Left lung (tissue), 4 donors: ENCODE measurements at regions not wholly inside any gene's neighbourhood (a gene's known extent, or its start where the extent isn't known, plus 50 kb on each side); places are given as distances from the start of the nearest gene placed in this dataset.

ENCODE experiments used
- ATAC-seq: fragments of 200-7000 bp; cut with Tn5 transposase; one replicate; pipeline ENCODE4 v1.9.1; 2020; ENCODE audit warnings: moderate library complexity
- DNase-seq, 4 donors: peaks; one replicate each; pipeline ENCODE4 v3.0.0-alpha.2; 2013 to 2020
- H3K27ac ChIP-seq, 2 donors: fragments of 200-600 bp; sonication (generic) in 1 of 2; one replicate each; pipeline versions ENCODE4 v1.5.0 to v1.8.0; 2020 to 2021
- H3K27me3 ChIP-seq, 2 donors: fragments of 200-600 bp; sonication (generic) in 1 of 2; one replicate each; pipeline versions ENCODE4 v1.5.0 to v1.8.0; 2020 to 2021
- H3K36me3 ChIP-seq, 2 donors: fragments of 200-600 bp; sonication (generic) in 1 of 2; one replicate each; pipeline versions ENCODE4 v1.5.0 to v1.8.0; 2020 to 2021
- H3K4me1 ChIP-seq, 2 donors: fragments of 200-600 bp; one replicate each; pipeline ENCODE4 v1.8.0; 2021
- H3K4me3 ChIP-seq, 2 donors: fragments of 200-600 bp; sonication (generic) in 1 of 2; one replicate each; pipeline versions ENCODE4 v1.5.0 to v1.8.0; 2020 to 2021; ENCODE audit warnings: mild to moderate bottlenecking in 1 of 2
- H3K9me3 ChIP-seq, 2 donors: fragments of 200-600 bp; sonication (generic) in 1 of 2; one replicate each; pipeline versions ENCODE4 v1.5.0 to v1.8.0; 2020 to 2021
- intact Hi-C, 2 donors: fragments of 100-400 bp; cut with DNase I; formaldehyde crosslinking; loops; one replicate each; pipeline versions ENCODE4 v1.11.2 to v1.14.2; 2022
- TF ChIP-seq, protein P1 (sequence below), 2 donors: fragments of 200-600 bp; sonication (generic) in 1 of 2; IDR thresholded peaks; one replicate each; pipeline versions ENCODE4 v1.5.0 to v1.8.0; 2021; ENCODE audit warnings: antibody characterized with exemption in 2 of 2
- donor health status: DM: no; HTN: yes; CAD: no.
- donor health status: DM: no; HTN: no; CAD: no.

DNA sequence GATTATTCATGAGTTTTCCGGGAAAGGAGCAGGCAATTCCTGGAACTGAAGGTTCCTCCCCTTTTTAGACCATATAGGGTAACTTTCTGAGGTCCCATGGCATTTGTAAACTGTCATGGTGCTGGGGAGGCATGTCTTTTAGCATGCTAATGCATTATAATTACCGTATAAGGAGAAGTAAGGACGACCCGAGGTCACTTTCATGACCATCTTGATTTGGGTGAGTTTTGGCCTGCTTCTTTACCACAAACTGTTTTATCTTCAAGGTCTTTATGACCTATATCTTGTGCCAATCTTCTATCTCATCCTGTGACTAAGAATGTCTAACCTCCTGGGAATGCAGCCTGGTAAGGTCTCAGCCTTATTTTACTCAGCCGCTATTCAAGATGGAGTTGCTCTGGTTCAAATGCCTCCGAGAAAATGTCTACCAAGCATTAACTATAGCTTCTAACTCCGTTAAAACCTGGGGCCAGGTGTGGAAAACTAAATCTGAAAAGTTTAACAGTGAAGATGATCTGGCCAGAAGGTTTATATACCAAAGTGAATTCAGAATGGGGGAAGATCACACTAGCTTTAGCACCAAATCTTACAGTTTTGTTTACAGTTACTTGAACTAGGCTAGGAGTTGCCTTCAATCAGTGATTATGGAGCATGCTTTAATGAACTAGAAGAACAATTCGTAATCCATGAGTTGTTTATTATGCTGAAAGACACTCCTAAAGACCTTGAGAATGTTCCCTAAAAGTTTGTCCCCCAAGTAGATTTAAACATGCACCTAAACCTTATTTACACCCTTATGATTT lies 80.0 kb upstream of the TOP1 start:
- DNase-seq (no peak), ATAC-seq (no peak)
- Histone ChIP-seq H3K4me1 (no peaks in the 10 kb centered on the region), H3K9me3 (no peaks in the 10 kb centered on the region), H3K4me3 (no peak overlapping the region), H3K27ac (no peak overlapping the region), H3K36me3 (no peaks in the 10 kb centered on the region), H3K27me3 (no peaks in the 10 kb centered on the region)
- intact Hi-C loops = loop anchor here in 1 of 2 donors (10.0 kb wide), 1 partner anchor 204 kb away; no protein-coding TSS in a partner anchor
- TF ChIP-seq, protein P1, sequence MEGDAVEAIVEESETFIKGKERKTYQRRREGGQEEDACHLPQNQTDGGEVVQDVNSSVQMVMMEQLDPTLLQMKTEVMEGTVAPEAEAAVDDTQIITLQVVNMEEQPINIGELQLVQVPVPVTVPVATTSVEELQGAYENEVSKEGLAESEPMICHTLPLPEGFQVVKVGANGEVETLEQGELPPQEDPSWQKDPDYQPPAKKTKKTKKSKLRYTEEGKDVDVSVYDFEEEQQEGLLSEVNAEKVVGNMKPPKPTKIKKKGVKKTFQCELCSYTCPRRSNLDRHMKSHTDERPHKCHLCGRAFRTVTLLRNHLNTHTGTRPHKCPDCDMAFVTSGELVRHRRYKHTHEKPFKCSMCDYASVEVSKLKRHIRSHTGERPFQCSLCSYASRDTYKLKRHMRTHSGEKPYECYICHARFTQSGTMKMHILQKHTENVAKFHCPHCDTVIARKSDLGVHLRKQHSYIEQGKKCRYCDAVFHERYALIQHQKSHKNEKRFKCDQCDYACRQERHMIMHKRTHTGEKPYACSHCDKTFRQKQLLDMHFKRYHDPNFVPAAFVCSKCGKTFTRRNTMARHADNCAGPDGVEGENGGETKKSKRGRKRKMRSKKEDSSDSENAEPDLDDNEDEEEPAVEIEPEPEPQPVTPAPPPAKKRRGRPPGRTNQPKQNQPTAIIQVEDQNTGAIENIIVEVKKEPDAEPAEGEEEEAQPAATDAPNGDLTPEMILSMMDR (IDR thresholded peaks at IDR 0.05) = no peak

DNA sequence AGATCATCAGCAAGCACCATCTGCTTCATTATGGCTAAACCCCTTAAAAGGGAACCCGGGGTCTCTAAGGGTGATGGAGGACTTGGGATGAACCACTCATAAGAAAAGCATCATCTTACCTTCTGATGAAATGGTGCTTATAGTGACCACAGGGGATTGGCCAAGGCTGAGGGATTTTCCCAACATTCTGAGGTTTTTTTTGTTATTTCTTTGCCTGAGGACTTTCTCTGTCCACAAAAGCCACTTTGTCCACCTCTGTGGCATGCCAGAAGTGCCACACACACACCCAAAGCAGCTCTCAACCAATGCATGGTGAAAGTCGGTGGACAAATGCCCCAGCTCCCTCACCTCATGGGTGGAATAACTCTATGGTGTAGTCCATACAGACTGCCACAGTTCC lies 79.3 kb upstream of the TOP1 start:
- Histone ChIP-seq H3K27ac (no peak overlapping the region), H3K36me3 (no peaks in the 10 kb centered on the region), H3K27me3 (no peaks in the 10 kb centered on the region), H3K4me1 (no peaks in the 10 kb centered on the region), H3K9me3 (no peaks in the 10 kb centered on the region), H3K4me3 (no peak overlapping the region)
- ATAC-seq = no peak
- intact Hi-C loops = loop anchor here in 1 of 2 donors (10.0 kb wide), 1 partner anchor 205 kb away; no protein-coding TSS in a partner anchor
- TF ChIP-seq, protein P1 (IDR thresholded peaks at IDR 0.05) = no peak
- no peak for DNase-seq

DNA sequence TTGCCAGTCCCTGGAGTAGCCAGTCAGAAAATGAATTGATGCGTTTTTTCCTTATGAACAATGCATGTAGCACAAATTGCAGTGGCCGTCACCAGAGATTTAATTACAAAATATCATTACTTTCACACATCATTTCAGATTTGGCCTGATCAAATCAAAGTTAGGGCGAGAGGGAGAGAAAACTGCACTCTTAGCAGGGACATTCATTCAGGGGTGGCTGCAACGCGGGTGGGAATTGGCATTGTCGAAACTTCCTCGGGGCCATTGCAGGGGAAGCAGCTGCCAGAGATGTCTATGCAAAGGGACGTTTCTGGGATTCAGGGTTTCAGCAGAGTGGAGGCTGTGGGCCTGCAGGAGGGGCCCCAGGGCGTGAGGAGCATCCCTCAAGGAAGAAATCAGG lies 76.5 kb upstream of the TOP1 start:
- TF ChIP-seq, protein P1 (IDR thresholded peaks at IDR 0.05) = no peak
- Histone ChIP-seq H3K9me3 (no peaks in the 10 kb centered on the region), H3K27ac (no peak overlapping the region), H3K27me3 (no peaks in the 10 kb centered on the region), H3K4me3 (no peak overlapping the region), H3K36me3 (no peaks in the 10 kb centered on the region), H3K4me1 (no peaks in the 10 kb centered on the region)
- intact Hi-C loops = no loop called here
- no peak for ATAC-seq
- DNase-seq = no peak

DNA sequence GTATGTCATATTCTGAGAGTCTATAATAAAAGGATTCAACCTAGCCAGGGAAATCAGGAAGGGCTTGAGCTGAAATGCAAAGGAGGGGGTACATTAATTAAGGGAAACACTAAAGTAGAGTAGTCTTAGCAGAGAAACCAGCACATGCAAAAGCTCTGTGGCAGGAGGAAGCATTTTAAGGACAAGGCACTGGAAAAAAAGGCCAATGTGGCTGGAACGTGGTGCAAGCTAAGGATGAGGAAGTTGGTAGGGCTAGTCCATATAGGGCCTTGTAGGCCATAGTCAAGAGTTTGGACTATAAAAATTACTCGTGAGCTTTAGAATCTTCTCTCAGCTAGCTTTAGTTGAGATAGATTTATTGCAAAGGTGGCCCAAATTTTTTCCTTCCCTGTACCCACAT lies 75.2 kb upstream of the TOP1 start:
- H3K27ac ChIP-seq = no peak overlapping the region
- no peak overlapping the region for H3K4me3 ChIP-seq

DNA sequence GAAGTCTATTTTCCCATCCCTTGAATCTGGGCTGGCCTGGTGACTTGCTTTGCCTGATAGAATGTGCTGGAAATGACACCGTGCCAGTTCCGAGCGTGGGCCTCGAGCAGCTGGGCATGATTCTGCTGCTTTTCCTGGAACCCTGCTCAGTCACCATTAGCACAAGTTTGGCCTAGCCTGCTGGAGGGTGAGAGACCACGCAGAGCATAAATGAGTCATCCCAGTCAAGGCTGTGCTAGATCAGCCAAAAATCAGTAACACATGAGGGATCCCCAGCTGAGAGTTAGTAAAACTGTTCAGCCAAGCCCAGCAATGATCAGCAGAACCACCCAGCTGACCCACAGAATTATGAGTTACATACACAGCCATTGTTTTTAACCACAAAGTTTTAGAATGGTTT lies 74.8 kb upstream of the TOP1 start:
- Histone ChIP-seq H3K27ac (no peak overlapping the region), H3K36me3 (no peaks in the 10 kb centered on the region), H3K4me3 (no peak overlapping the region), H3K4me1 (no peaks in the 10 kb centered on the region), H3K9me3 (no peaks in the 10 kb centered on the region), H3K27me3 (no peaks in the 10 kb centered on the region)
- intact Hi-C loops = no loop called here
- TF ChIP-seq, protein P1 (IDR thresholded peaks at IDR 0.05) = no peak
- no peak for DNase-seq
- ATAC-seq = no peak

More for the DNA sequence above, 75.2 kb upstream of the TOP1 start:
- H3K9me3 ChIP-seq = no peaks in the 10 kb centered on the region
- no peaks in the 10 kb centered on the region for H3K36me3 ChIP-seq
- DNase-seq (no peak), ATAC-seq (no peak)
- intact Hi-C loops = no loop called here
- no peaks in the 10 kb centered on the region for H3K4me1 ChIP-seq
- TF ChIP-seq, protein P1 (IDR thresholded peaks at IDR 0.05) = no peak
- H3K27me3 ChIP-seq = no peaks in the 10 kb centered on the region
